Left cardiac atrium (tissue), 4 donors: ENCODE measurements at regions not wholly inside any gene's neighbourhood (a gene's known extent, or its start where the extent isn't known, plus 50 kb on each side); places are given as distances from the start of the nearest gene placed in this dataset.
A peak's percentile ranks its signal among the peaks of the same experiment; 100 is the strongest.

Experiments used
- ATAC-seq, 2 donors: fragments of 200-7000 bp; cut with Tn5 transposase; one replicate each; pipeline ENCODE4 v1.9.1; 2020; ENCODE audit warnings: mild to moderate bottlenecking in 2 of 2, moderate library complexity in 2 of 2
- DNase-seq: peaks from one replicate; pipeline ENCODE4 v3.0.0-alpha.2; 2020
- intact Hi-C, 2 donors: fragments of 100-400 bp; cut with DNase I; formaldehyde crosslinking; loops; one replicate each; pipeline versions ENCODE4 v1.14.1 to v1.15.1; 2022 to 2023
- donor health status: DM: no; HTN: yes; CAD: no.
- donor health status: DM: no; HTN: yes; CAD: no; lungs with severe emphysema.
- donor health status: DM: yes; HTN: yes; CAD: no.
- donor health status: Dilated cardiomyopathy.

DNA sequence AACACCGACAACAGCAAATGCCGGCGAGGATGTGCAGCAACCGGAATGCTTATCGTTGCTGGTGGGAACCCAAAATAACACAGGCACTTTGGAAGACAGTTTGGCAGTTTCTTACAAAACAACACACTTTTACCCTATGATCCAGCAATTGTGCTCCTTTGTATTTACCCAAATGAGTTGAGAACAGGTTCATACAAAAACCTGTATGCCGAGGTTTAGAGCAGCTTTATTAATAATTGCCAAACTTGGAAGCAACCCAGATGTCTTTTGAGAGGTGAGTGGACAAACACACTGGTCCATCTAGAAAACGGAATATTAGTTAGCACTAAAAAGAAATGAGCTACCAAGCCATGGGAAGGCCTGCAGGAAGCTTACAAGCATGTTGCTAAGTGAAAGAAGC lies 118.9 kb downstream of the CTTN start:
- no peak for DNase-seq
- intact Hi-C loops, result no loop called here
- no peak for ATAC-seq

GRCh38 chr11:70517988-70518907 lies 119.9 kb downstream of the CTTN start:
- DNase-seq (no peak), ATAC-seq (no peak)
- intact Hi-C loops, result no loop called here

- intact Hi-C loops, result no loop called here
- DNase-seq, result no peak
- ATAC-seq, result no peak
Observed at GRCh38 chr11:70519117-70519516, 120.8 kb downstream of the CTTN start.

DNA sequence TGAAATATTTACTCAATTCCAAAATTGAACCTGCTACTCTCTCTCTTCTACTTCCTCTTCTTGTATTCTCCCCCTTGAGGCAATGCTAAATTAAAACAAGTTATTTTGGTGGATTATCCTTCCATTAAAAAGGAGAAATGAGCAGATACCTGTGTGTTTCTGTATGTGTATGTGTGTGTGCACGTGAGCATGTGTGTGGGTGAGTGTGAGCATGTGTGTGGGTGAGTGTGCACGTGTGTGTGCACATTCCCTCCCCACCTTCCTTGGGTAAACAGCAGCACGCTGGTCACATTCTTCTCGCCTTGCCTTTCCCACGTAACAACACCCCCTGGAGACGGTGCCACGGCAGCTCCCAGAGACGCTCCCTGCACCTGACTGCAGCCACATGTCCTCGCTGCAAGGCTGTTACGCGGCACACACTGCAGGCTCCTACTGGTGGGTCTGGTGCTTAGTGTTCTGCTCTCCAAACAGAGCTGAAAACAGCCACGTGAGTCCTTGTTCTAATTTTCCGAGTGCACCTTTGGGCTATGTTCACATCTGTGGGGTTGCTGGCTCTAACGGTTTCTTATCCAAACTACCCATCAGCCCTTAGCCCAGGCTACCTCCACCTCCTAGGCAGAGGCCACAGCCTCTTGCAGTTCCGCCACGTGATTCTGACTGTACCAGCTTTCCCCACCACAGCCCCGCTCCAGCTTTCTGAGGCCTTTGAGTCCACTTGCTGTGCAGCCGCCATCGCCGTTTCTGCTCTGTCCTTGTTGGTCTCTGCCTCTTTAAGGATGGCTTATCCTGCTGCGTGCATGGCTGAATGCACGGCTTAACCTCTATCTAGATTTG lies 123.4 kb downstream of the CTTN start:
- intact Hi-C loops, result no loop called here
- DNase-seq (no peak), ATAC-seq (no peak)

GRCh38 chr11:70522309-70522592 lies 123.9 kb downstream of the CTTN start:
- intact Hi-C loops, result no loop called here
- DNase-seq (no peak), ATAC-seq (no peak)

DNA sequence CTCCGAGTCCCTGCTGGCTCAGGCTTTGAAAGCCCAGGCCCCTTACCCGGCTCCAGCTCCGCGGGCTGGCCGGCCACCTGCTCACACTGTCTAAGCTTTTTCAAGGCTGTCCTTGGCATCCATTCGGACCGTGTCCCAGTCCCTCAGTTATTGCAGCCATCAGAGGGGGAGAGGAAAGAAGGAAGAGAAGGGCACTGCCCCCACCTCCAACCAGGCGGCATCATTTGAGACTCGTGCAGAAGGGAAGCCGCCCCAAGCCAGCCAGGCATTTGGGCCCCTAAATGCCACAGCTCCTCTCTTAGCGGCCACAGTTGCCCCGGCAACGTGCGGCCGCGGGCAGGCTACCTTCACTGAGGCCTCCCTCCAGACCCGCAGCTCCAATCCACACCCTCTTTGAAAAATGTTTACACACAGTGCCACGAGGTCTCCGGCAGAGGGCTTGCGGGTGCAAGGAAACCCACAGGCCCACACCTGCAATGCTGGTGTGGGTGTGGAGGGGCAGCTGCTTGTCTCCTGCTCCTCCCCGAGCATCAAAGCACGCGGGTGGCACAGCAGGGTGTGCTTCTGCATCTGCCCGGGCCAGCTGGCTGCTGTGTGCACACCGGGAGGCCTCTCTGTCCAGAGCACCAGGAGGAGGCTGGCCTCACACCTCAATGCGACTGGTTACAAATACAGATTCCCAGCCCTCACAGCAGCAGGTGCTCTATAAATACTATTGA lies 124.4 kb downstream of the CTTN start:
- ATAC-seq (no peak), DNase-seq (no peak)
- intact Hi-C loops, result no loop called here

DNA sequence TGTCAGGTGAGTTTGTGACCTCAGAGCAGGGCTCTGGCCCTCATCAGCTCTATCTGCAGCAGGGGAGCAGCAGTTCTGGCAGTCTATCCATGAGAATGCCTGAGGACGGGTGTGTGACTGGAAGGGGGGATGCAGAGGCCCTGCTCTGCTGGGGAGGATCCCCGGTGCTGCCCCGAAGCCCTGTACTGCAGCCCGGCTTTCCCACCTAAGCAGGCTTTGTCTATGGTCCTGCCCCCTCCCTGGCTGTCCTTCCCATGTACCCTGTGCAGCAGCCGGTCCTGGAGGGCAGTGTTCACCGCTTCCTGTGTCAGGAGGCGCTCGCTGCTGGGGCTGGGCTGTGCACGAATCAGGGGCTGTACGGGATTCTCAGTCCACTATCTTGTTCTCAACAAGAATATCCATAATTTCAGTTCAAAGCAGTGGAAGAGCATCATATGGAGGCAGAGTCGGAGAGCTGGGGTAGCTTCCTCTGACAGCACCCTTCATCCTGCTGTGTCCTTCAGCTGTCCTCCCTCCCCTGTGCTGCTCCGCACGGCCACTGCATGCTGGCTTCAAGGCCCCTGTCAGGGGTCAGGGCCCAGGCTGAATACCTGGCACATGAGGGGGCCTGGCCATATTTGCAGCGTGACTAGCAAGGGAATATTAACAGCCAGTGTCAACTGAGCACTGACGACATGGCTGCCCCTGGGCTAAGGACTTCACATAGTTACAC lies 125.2 kb downstream of the CTTN start:
- ATAC-seq, result no peak
- intact Hi-C loops, result no loop called here
- DNase-seq, result no peak

DNA sequence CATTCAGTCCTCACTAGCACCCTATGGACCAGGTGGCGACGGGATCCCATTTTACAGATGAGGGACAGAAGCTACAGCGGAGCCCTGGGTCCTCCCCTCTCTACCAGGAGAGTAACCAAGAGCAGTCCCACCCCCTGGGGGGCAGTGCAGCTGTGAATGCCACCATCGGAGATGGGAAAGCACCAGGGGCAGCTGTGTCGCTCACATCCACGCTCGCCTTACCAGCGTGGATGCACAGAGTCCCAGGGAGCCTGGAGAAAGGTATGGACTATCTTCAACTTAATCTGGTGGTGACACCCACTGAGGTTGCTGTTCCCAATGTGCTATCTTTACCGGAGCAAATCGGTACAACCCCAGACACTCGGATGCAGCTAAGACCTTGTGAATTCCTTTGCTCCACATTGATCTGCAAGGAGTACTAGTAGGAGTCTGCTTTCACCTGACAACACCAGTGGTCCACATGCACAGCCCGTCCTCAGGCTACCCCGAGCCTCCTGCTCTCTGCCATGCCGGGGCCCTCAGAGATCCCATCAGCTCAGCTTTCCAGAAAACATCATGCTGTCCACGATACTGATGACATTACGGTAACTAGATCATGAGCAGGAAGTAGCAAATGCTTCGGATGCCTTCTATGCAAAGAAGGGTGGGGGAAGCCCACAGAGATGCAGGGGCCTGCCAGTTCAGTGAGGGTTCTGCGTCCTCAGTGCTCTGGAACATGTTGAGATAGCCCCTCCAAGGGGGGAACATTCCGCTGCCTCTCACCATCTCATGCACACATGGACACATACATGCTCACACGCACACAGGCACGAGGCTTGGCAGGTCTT lies 126.0 kb downstream of the CTTN start:
- intact Hi-C loops, result no loop called here
- ATAC-seq (peak in 1 of 2 donors; percentile 12), DNase-seq (no peak)

DNA sequence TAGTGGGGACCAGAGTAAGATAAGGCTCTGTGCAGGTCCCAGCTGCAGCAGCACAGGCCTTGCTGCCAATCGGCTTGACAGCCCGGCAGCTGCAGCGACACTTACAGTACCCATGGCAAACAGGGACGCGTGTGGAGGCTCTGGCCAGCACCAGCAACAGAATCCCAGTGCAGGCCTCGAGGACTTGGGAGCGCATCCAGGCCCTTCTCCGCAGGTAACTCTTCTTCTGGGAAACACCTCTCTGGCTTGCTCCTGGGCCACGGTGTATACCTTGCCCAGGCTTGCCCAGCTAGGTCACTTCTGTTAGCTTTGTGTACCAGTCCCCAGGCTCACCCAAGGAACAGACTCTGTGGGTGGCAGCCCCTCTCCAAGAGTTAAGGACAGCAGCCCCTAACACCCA lies 126.7 kb downstream of the CTTN start:
- intact Hi-C loops, result no loop called here
- ATAC-seq (no peak), DNase-seq (no peak)

GRCh38 chr11:70525466-70525865 lies 127.1 kb downstream of the CTTN start:
- intact Hi-C loops, result no loop called here
- DNase-seq (no peak), ATAC-seq (no peak)

- DNase-seq, result no peak
- intact Hi-C loops, result no loop called here
- no peak for ATAC-seq
Observed at GRCh38 chr11:70526116-70527045, 128.1 kb downstream of the CTTN start.

GRCh38 chr11:70527046-70527395 lies 128.7 kb downstream of the CTTN start:
- intact Hi-C loops, result no loop called here

GRCh38 chr11:70527429-70528045 lies 129.2 kb downstream of the CTTN start:
- ATAC-seq (no peak), DNase-seq (no peak)
- intact Hi-C loops, result no loop called here

More at GRCh38 chr11:70527046-70527395, 128.7 kb downstream of the CTTN start:
- ATAC-seq (no peak), DNase-seq (no peak)

DNA sequence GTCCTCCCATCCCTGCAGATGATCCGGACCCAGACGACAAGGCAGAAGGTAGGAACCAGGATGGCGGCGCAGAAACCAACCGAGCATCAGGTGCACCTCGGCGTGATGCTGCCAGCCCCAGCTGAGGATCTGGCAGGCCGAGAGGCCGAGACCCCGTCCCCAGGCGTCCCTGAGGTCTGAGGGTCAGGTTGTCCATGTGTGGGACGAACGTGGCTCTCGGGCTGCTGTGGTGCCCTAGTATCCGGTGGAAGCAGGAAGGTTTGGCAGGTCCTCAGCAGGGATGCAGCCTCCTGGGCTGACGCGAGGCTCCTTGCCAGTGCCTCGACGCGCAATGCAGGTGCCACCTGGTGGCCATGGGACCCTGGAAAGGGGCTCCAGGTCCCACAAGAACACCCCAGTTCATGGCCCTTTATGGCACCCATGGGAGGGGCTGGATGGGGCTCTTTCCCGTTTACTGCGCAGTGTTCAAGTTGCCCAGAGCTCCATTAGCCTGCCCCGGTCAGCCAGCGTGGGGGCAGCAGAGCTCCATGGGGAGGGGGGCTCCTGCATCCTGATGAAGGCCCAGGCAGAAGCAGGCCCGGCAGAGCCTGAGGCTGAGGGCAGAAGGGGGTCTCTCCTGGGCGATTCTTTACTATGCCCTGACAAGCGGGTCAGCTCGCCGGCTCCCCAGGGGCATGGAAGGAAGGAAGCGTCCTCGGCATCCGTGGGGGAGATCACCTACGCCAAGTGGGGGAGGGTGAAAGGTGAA lies 129.9 kb downstream of the CTTN start:
- ATAC-seq, result no peak
- intact Hi-C loops, result no loop called here
- DNase-seq, result no peak

DNA sequence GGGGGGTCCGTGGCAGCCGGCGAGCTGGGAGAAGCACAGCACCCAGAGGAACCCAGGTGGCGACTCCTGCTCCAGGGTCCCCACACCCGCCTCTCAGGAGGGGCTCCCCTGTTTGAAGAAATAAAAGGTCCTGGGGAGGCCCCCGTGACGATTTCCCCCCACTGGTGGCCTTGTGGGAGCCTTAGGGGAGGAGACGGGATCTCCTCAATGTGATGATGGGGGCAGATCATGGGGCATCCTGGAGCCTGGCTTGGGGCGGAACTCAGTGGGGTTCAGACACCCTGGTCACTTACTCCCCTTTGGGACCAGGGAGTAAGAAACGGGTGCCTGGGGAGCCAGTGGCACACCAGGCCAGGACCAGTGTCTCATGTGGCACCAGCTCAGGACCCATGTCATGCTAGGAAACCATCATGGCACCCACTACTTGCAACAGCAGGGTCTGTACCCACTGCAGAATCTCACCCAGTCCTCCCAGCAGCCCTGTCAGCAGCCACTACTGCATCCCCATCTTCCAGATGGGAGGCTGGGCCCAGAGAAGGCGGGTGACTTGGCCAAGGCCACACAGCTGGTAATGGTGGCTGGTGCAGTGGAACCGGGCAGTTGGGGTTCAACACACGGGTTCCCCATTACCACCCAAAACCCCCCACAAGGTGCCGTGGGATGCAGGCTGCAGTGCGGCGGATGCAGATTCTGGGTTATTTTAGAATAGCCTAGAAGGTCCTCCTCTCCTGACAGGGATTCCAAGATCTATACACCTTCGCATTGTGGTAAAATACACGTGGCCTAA lies 130.7 kb downstream of the CTTN start:
- no peak for DNase-seq

GRCh38 chr11:70530010-70530409 lies 131.7 kb downstream of the CTTN start:
- intact Hi-C loops, result no loop called here
- DNase-seq, result no peak
- no peak for ATAC-seq

More for the DNA sequence above, 130.7 kb downstream of the CTTN start:
- intact Hi-C loops, result no loop called here
- ATAC-seq, result no peak
